ENCODE measurements at regions not wholly inside any gene's neighbourhood (a gene's known extent, or its start where the extent isn't known, plus 50 kb on each side); places are given as distances from the start of the nearest gene placed in this dataset.
"Not testable (repeated sequence)": the region's sequence is repeated elsewhere in the genome, so short reads cannot be mapped to it uniquely, and the experiment has no call there.

DNA sequence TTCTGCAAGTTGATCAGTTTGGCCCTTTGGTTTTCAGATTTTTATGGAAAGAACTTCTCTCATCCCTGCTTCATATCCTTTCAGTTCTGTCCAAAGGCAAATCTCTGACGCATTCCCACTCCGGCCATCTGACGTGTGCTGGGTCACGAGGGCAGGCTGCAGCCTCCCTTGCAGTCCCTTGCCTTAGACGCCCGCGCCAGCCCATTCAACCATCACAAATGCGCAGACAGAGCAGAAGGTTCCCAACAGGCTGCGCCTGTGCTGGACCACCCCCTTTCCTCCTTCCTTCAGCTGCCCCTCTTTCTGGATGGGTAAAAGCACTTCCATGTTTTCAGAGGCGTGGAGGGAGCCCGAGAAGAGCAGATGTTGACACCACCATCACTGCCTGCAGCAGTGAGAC lies 144.2 kb downstream of the BCL2L11 start:
- TF ChIP-seq CTCF (conservative IDR thresholded peaks at IDR 0.05; ENCODE audit: low read depth, low read length); POLR2A (IDR thresholded peaks at IDR 0.05; ENCODE audit: low read depth, low read length); RAD21 (IDR thresholded peaks at IDR 0.05; ENCODE audit: low read length): not testable (repeated sequence)
